ENCODE measurements at regions not wholly inside any gene's neighbourhood (a gene's known extent, or its start where the extent isn't known, plus 50 kb on each side); places are given as distances from the start of the nearest gene placed in this dataset.
"Not testable (repeated sequence)": the region's sequence is repeated elsewhere in the genome, so short reads cannot be mapped to it uniquely, and the experiment has no call there.

DNA sequence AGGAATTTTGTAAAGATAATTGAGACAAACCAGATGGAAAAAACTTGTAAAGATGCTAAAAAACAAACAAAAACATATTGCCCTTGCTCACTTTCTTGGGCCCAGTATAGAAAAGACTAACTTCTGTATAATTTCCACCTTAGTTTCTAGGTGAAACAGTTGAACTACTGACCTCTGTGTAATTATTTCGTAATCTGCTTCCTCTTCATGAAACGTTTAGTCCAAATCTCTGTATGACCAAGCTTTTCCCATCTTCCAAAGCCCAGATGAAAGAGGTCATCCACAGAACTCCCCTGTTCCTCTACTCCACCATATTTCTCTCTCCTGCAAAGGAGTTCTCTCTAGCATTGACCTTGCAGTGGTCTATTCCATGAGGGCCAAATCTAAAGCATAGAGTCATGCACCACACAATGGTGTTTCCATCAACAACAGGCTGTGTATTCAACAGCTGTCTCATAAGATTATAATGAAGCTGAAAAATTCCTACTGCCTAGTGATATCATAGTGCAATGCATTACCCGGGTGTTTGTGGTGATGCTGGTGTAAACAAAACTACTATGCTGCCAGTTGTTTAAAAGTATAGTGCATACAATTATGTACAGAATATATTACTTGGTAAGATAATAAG, 647.6 kb downstream of the TNS3 start:
- no peak for DNase-seq (ENCODE audit: low read depth in 2 of 2)

DNA sequence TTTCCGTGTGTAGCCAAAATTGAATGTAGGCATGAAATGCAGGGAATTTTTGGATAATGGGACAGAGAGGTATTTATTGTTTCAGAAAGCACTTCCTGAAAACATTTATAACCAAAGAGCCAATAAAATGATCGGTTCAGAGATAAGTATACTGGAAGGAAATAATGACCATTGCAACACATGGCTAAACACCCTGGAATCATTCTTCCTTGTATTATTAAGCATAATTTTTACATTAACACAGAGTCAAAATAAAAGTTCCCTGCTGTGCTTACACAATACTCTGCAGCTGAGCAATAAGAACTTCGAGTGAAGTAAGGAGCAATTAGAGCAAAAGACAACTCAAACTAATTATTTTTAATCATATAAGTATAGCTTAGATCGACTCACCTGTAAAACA, 648.3 kb downstream of the TNS3 start:
- no peak for DNase-seq (ENCODE audit: low read depth in 2 of 2)

DNA sequence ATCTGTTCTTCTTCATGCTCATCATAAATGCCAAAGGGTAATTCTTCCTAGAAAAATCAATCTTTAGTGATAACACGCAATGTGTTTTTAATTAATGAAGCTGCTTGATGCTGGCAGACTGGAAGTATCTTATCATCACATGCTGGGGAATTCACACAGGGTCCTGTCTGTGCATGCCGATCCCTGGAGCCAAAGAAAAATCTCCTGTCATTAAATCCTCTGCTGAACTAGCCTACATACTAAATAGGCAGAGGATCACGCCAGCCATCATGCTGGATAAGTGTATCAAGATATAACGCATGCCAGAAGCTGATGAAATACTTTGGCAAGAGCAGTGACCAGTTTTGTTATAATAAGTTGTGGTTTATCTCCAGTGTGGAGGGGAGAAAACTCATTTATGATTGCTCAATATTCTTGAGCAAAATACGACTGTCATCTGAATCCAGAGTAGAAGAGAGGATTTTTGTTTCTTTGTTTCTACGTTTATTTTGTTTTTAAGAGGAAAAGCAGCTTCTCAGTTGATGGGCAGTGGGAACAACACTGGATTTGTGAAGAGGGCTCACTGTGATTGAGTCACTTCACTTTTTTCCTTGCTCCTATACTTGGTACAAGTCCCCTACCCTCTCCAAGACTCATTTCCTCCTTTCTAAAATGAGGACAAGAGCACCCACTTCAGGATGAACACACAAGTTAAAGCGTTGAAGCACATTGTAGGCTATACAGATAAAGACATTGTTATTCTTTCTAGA, 649.1 kb downstream of the TNS3 start:
- no peak for DNase-seq (ENCODE audit: low read depth in 2 of 2)

DNA sequence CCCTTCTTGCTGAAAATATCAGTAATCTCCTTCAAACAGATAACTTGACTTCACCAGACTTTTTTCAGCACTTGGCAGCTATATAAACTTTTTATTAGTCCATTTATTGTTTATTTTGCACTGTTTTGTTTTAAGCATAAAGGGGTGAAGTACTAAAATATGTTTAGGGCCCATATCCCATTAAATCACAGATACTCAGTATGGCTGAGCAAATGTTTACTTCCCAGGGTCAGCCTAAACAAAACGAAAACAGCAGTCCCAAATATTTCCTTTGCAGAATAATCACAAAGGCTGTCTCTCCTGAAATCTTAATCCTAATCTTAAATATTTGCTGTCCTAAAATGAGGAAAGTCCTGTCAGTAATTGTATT, 649.6 kb downstream of the TNS3 start:
- no peak for DNase-seq (ENCODE audit: low read depth in 2 of 2)

DNA sequence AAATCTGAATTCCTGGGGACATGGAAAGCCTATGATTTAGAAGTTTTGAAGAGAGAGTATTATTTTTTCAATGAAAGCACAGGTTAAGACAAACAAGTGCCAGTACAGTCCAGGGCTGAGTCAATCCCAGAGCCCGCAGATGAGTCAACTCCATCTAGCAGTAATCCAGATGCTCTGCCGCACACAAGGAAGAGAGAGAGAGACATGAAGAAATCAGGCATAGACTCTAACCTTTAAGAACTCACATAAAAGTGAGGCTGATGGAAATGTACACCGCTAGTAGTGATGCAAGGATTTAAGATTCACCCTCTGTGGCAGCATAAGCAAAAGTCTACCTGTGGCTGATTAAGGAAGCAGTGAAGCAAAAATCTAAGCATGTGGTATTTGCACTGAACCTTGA, 651.5 kb downstream of the TNS3 start:
- DNase-seq (ENCODE audit: low read depth in 2 of 2): no peak

DNA sequence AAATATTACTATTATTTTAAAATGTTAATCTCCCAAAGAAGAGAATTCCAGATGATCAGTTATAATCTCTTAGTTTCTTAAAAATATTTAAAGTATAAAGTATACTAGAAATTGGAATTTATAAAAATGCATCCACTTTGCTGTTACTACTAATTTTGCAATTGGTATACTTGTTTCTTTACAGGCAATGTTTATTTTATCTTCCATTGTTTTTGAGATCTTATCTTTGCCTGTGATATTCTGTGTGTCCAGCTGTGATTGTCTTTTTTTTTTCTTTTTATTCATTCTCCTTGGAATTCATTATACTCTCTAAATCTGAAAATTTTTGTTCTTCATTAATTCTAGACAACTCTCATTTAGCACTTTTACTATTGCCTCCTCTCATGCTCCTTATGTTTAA, 652.6 kb downstream of the TNS3 start:
- DNase-seq (ENCODE audit: low read depth in 2 of 2): no peak

DNA sequence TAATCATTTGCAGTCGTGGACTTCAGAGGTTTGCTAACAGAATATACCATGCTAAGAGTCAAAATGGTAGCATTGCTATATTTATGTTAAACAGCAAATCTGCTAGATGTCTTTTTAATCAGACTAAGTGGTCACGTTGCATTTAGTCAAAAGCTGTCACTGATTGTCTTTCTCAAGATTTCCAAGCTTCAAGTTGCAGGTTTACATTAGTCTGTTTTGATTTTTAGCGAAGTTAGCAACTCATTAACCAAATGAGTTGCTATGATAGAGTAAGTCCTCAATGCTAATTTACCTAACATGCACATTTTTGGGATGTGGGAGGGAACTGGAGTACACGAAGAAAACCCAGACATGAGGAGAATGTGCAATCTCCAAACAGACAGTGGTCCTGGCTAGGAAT, 653.2 kb downstream of the TNS3 start:
- no peak for DNase-seq (ENCODE audit: low read depth in 2 of 2)

DNA sequence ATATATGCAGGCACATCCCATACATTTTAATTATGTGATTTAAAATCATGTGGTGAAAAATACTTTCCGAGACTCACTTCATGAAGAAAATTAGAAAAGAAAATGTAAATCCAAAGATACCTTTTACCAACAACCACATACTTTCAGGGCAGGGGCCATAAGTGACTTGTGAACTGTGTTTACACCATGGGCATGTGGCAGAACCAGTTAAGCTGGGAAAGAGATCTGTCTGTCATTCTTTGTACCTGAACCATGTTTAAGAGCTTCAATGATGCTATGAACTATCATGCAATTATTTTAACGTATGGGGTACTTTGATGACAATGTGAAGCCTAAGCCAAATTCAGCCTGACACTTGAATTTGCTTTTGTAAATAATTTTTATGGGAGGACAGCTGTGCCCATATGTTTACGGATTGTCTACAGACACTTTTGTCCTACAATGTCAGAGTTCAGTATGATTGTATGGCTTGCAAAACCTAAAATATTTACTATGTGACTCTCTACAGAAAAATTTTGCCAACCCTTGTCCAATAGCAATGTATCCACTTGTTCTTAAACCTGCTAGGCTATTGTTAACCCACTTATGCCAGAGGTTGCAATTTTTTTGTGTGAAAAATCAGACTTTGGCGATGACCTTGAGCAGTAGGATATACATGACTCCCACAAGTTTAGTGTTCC, 654.6 kb downstream of the TNS3 start:
- no peak for DNase-seq (ENCODE audit: low read depth in 2 of 2)

DNA sequence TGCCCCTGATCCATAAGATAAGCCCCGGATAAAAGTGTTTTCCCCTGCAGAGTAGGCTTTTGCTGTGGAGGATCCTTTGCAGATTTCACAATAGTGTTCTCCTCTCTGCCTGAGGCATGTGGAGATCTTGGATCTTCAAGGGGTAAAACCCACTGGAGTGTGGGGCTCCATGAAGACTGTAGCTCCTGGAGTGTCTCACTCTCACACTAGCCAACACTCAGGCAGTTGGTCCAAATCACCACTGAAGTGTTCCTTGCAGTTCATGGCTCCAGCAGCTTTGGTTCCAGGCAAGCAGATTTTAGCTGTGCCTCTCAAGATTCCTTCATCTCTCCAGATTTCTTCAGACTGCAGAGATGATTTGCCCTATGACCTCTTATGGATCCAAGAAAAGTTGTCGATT, 665.3 kb downstream of the TNS3 start:
- DNase-seq (ENCODE audit: low read depth in 2 of 2): no peak

DNA sequence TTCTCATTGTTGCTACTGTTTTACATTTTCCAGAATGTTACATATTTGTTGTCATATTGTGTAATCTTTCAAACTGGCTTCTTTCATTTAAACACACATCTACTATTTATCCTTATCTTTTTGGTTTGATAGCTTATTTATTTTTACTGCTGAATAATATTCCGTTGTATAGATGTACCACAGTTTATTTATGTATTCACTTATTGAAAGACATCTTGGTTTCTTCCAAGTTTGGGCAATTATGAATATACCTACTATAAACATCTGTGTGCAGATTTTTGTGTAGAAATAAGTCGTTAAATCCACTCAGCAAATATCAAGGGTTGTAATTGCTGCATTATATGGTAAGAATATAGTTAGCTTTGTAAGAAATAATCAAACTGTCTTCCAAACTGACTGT, 669.2 kb downstream of the TNS3 start:
- no peak for DNase-seq (ENCODE audit: low read depth in 2 of 2)

DNA sequence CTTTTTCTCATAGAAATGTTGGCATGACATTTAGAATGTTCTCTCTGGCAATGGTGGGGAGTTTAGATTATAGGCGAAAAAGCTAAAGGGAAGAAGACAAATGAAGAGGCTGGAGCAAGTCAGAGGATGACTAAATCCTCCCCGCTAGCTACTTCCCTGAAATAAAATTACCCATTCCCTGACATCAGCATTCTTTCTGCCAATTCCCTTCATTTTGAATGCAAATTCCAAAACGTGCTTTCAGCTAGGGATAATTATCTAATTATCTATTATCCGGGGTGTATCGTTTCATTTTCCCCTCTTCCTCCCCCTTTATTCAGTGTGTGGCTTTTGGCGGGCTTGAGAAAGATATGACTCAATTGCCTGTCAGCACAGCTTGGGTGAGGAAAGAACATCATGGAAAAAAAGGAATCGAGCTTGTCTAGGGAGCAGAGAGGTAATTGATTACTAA, 672.3 kb downstream of the TNS3 start:
- no peak for DNase-seq (ENCODE audit: low read depth in 2 of 2)

DNA sequence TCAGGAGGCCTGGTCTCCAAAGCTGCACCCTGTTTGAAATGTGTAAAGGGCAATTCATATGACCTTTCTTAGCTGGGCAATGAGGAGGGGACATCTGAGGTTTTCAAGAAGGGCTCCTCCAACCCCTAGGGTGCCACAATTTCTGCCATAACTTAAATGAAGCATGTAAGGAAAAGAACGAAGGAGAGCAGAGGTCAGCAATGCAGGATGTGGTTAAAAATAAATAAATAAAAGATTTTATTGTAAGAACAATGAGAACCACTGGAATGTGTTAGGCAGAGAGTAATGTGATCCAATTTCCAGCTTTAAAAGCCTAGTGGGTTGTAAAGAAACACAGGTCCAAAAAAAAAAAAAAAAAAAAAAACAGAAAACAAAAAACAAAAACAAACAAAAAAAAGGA, 673.1 kb downstream of the TNS3 start:
- no peak for DNase-seq (ENCODE audit: low read depth in 2 of 2)

DNA sequence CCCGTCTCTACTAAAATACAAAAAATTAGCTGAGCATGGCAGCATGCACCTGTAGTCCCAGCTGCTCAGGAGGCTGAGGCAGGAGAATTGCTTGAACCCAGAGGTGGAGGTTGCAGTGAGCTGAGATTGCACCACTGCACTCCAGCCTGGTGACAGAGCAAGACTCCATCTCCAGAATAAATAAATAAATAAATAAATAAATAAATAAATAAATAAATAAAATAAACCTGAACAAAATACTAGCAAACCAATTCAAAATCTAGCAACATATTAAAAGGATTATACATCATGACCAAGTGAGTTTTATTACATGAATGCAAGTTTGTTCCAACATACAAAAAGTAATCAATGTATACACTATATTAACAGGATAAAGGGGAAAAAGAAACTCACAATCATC, 677.4 kb downstream of the TNS3 start:
- DNase-seq (ENCODE audit: low read depth in 2 of 2): not testable (repeated sequence)

DNA sequence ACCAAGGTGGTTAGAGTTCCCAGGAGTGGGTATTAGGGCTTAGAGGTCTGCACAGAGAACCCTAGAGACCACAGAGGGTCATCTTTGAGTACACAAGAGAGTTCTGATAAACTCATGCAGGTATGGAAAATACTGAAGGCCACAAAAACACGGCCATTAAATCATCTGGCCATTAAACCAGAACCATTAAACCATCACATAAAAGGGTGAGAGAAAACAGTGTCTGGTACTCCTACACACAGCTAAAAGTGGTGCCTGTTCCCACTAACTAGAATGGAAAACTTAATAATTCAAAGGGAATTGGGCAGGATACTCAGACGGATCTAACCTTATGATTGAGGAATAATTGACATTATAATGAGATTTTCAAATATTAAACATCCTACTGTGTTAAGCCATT, 679.4 kb downstream of the TNS3 start:
- DNase-seq (ENCODE audit: low read depth in 2 of 2): no peak

DNA sequence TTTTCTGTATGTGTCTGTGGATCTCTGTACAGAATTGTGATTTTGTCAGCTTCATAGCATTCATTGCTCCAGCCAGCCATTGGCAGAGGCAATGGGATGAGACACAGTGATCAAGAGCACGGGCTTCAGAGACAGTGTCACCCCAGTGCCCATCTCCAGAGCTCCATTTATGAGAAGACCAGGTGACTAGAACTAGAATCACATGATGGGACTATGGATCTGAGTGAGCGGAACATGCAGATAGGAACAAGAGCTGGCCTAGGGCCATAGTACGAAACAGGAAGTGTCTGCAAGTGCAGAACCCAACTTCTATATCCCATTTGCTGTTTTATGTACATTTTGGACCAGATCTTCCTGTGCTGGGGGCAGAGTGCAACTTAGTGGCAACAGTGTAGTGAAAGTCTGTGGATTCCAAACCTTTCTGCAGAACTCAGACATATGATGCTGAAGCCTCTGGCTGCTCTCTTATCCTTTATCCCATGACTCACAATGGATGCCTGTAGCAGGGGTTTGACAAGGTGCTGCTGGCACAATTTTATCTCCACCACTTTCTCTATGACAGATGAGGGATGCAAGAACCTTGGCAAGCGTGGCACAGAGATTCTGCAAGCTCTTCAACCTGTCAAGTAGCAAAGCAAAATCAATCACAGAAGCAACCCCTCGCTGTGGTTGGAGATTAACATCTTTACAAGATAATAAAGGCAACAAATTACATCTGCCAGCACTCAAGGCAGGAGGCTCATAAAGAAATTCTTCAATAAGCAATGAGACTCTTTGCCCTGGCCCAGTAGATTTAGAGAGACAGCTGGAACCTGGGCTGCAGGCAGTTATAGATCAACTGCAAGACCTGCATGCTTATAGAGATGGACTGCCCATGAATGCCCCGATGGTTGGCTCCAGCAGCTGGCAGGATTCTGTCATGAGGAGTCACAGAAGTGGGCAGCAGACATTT, 681.3 kb downstream of the TNS3 start:
- no peak for DNase-seq (ENCODE audit: low read depth in 2 of 2)

DNA sequence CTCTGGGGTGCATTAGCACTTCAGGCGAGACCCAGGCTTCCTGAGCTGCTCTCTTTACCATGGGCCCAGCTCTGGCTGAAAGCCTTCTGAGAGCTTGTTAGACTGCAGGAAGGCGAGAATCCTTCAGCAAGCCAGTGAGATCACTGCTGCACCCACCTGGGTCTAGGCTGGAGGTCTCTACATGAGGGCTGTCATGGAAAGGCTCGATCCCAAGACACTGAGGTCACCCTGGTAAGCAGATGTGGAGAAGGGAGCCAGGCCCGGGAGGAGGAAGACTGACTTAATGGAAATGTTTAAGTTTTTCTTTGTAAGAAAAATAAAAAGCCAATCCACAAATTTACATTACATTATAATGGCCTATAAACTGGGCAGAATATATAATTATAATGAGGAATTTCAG, 684.5 kb downstream of the TNS3 start:
- no peak for DNase-seq (ENCODE audit: low read depth in 2 of 2)

DNA sequence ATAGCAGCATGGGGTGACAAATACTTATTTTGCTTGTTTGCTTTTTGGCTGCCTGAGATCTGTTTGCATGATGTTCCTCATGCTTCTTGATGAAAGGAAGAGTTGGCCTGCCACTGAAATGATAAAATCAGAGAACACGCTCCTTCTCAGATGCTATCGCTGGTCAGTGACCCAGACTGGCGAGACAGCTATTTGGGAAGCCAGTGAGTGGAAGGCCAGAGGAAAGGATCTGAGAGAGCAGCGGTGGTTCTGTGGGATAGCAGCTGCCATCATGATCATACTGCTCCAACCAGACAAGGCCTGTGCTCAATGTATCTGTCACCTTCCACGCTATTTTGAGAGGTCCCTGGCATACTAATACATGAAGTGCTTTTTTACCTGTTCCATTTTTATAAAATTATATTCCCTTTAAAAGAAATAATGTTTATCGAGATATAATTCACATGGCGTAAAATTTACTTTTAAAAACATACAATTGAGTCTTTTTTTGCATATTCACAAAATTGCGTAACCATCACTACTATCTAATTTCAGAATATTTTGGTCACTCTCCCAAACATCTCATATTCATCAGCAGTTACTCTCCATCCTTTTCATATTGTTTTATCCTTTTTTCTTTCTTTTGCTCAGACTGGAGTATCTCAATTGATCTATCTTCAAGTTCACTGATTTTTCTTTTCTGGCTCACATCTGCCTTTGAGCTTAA, 695.1 kb downstream of the TNS3 start:
- no peak for DNase-seq (ENCODE audit: low read depth in 2 of 2)

DNA sequence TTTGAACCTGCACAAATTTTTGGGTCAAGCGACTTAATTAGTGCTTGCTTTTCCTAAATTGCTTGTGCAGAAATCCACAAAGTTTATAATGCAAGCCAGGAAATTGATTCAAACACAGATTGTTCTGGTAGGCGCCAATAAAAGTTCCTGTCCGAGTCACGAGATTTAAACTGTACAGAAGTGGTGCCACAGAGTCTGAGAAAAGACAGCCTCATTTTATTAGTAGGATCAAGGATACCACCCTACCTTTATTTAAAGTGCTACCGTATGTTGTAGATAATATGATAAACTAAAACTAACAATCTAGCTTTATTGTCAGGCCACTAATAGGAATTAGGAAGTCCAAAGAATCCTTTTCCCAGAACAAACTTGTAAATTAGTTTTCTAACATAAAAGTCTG, 696.7 kb downstream of the TNS3 start:
- no peak for DNase-seq (ENCODE audit: low read depth in 2 of 2)

DNA sequence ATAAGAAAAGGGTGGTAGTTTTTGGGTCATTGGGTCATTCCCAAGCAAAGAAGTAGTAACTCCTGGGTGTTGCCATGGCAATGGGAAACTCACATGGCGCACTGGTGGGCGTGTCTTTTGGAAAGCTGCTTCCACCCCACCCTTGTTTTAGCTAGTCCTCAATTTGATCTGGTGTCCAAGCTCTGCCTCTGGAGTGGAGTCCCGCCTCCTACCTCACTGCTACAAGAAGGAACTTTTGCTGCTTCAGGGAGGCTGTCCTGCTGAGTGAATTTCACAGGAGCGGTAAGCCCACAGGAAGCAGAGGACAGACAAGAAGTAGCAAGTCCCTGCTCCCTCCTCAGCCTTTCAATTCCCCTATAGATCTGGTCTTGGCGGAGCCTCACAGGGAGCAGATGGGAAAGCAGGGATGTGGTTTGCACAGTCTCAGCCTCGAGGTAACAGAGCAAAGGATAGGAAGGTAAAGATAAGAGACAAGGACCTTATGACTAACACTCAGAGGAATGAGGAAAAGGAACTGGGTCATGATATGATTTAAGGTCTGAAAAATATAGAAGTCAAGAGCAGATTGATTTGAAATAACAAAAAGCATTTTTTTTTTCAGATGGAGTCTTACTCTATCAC, 700.3 kb downstream of the TNS3 start:
- DNase-seq (ENCODE audit: low read depth in 2 of 2): no peak

DNA sequence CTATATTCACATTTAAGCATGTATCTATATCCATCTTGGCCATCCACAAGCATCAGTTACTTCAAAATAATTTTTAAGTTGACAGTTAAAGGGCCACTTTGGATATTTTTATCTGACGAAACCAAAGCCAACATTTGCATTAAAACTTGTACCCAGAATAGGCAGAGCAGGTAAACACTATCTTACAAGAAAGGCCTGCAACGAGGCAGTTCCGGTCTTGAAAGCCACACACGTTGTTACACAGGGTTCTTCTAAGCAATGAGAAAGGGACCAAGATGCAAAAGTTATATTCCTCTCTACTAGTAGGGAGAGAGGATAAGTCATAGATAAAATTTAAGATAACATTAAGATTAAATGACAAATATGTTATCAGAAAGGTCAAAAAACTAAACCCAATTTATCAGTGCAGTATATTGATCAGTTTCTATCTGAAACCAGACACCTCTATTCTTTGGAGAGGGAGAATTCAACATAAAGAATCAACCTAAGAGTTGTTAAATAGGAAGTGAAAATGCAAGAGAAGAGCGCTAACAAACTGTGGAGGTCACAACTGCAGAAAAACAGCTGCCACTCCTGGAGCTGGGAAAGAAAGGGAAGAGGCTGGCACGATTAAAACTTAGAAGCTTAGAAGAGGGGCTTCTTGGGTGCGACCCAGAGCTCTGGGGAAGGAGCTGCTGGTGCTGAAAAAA, 701.3 kb downstream of the TNS3 start:
- no peak for DNase-seq (ENCODE audit: low read depth in 2 of 2)
